ACC112 (cell line): ENCODE measurements at regions not wholly inside any gene's neighbourhood (a gene's known extent, or its start where the extent isn't known, plus 50 kb on each side); places are given as distances from the start of the nearest gene placed in this dataset.
"Not testable (repeated sequence)": the region's sequence is repeated elsewhere in the genome, so short reads cannot be mapped to it uniquely, and the experiment has no call there.

ENCODE experiments used
- H2AFZ ChIP-seq: fragments of 200-600 bp; sonication (generic); one replicate; pipeline ENCODE4 v1.6.0; 2017; ENCODE audit warnings: antibody characterized with exemption, low read length; ENCODE audit not compliant: unreplicated experiment
- H3K27ac ChIP-seq: fragments of 200-600 bp; sonication (generic); 2 replicates; pipeline ENCODE4 v1.5.1; 2014; ENCODE audit warnings: low read depth, mild to moderate bottlenecking, antibody characterized with exemption, low read length, moderate library complexity
- H3K27me3 ChIP-seq: fragments of 200-600 bp; sonication (generic); 2 replicates; pipeline ENCODE4 v1.6.1; 2014; ENCODE audit warnings: mild to moderate bottlenecking, antibody characterized with exemption, low read length, moderate library complexity, mixed read lengths; ENCODE audit not compliant: insufficient read depth
- H3K36me3 ChIP-seq: fragments of 200-600 bp; sonication (generic); 2 replicates; pipeline ENCODE4 v1.6.1; 2016; ENCODE audit warnings: mild to moderate bottlenecking, antibody characterized with exemption, low read length, moderate library complexity, mixed read lengths; ENCODE audit not compliant: insufficient read depth
- H3K4me1 ChIP-seq: fragments of 200-600 bp; sonication (generic); one replicate; pipeline ENCODE4 v1.6.1; 2016; ENCODE audit warnings: low read length, mixed read lengths; ENCODE audit not compliant: insufficient read depth, unreplicated experiment, control insufficient read depth
- H3K4me3 ChIP-seq: fragments of 200-600 bp; sonication (generic); 2 replicates; pipeline ENCODE4 v1.5.1; 2014; ENCODE audit warnings: mild to moderate bottlenecking, low read depth, low read length
- H3K79me2 ChIP-seq: fragments of 200-600 bp; sonication (generic); one replicate; pipeline ENCODE4 v1.6.0; 2016; ENCODE audit warnings: low read length; ENCODE audit not compliant: control insufficient read depth, unreplicated experiment, insufficient read depth

- Histone ChIP-seq H3K36me3 (no peaks in the 10 kb centered on the region), H3K4me3 (no peak overlapping the region), H3K27me3 (no peaks in the 10 kb centered on the region), H2AFZ (no peak overlapping the region), H3K79me2 (no peaks in the 10 kb centered on the region), H3K4me1 (no peaks in the 10 kb centered on the region), H3K27ac (no peak overlapping the region)
Observed at GRCh38 chr6:23531666-23532065, 594.3 kb upstream of the NRSN1 start.

GRCh38 chr6:23532227-23532626, 593.8 kb upstream of the NRSN1 start:
- Histone ChIP-seq H3K27ac (no peak overlapping the region), H3K36me3 (no peaks in the 10 kb centered on the region), H3K79me2 (no peaks in the 10 kb centered on the region), H2AFZ (no peak overlapping the region), H3K4me3 (no peak overlapping the region), H3K4me1 (no peaks in the 10 kb centered on the region), H3K27me3 (no peaks in the 10 kb centered on the region)

GRCh38 chr6:23533311-23533710, 592.7 kb upstream of the NRSN1 start:
- H2AFZ ChIP-seq, result no peak overlapping the region
- no peak overlapping the region for H3K4me3 ChIP-seq
- H3K27ac ChIP-seq, result no peak overlapping the region
- no peaks in the 10 kb centered on the region for H3K36me3 ChIP-seq
- no peaks in the 10 kb centered on the region for H3K27me3 ChIP-seq
- H3K79me2 ChIP-seq, result no peaks in the 10 kb centered on the region
- no peaks in the 10 kb centered on the region for H3K4me1 ChIP-seq

- no peak overlapping the region for H3K27ac ChIP-seq
- H3K36me3 ChIP-seq, result no peaks in the 10 kb centered on the region
- no peak overlapping the region for H3K4me3 ChIP-seq
- H2AFZ ChIP-seq, result no peak overlapping the region
- no peaks in the 10 kb centered on the region for H3K27me3 ChIP-seq
- no peaks in the 10 kb centered on the region for H3K4me1 ChIP-seq
- no peaks in the 10 kb centered on the region for H3K79me2 ChIP-seq
Observed at GRCh38 chr6:23533944-23534343, 592.1 kb upstream of the NRSN1 start.

GRCh38 chr6:23534351-23534750, 591.7 kb upstream of the NRSN1 start:
- Histone ChIP-seq H3K4me1 (no peaks in the 10 kb centered on the region), H3K36me3 (no peaks in the 10 kb centered on the region), H3K27me3 (no peaks in the 10 kb centered on the region), H3K79me2 (no peaks in the 10 kb centered on the region), H2AFZ (no peak overlapping the region), H3K27ac (no peak overlapping the region), H3K4me3 (no peak overlapping the region)

- Histone ChIP-seq H3K27me3 (no peaks in the 10 kb centered on the region), H2AFZ (no peak overlapping the region), H3K79me2 (no peaks in the 10 kb centered on the region), H3K4me3 (no peak overlapping the region), H3K27ac (no peak overlapping the region), H3K4me1 (no peaks in the 10 kb centered on the region), H3K36me3 (no peaks in the 10 kb centered on the region)
Observed at GRCh38 chr6:23535101-23535500, 590.9 kb upstream of the NRSN1 start.

GRCh38 chr6:23537828-23538227, 588.2 kb upstream of the NRSN1 start:
- Histone ChIP-seq H3K4me1 (no peaks in the 10 kb centered on the region), H3K27me3 (no peaks in the 10 kb centered on the region), H3K4me3 (no peak overlapping the region), H2AFZ (no peak overlapping the region), H3K79me2 (no peaks in the 10 kb centered on the region), H3K27ac (no peak overlapping the region), H3K36me3 (no peaks in the 10 kb centered on the region)

- Histone ChIP-seq H3K4me3 (no peak overlapping the region), H3K36me3 (no peaks in the 10 kb centered on the region), H2AFZ (no peak overlapping the region), H3K27ac (no peak overlapping the region), H3K4me1 (no peaks in the 10 kb centered on the region), H3K27me3 (no peaks in the 10 kb centered on the region), H3K79me2 (no peaks in the 10 kb centered on the region)
Observed at GRCh38 chr6:23547851-23548250, 578.2 kb upstream of the NRSN1 start.

GRCh38 chr6:23554953-23555352, 571.1 kb upstream of the NRSN1 start:
- not testable (repeated sequence) for H2AFZ ChIP-seq, H3K27ac ChIP-seq, H3K4me3 ChIP-seq, H3K27me3 ChIP-seq, H3K36me3 ChIP-seq, H3K4me1 ChIP-seq, H3K79me2 ChIP-seq

GRCh38 chr6:23559587-23560343, 566.2 kb upstream of the NRSN1 start:
- Histone ChIP-seq H3K27ac (no peak overlapping the region), H2AFZ (no peak overlapping the region), H3K27me3 (no peaks in the 10 kb centered on the region), H3K79me2 (no peaks in the 10 kb centered on the region), H3K4me3 (no peak overlapping the region), H3K36me3 (no peaks in the 10 kb centered on the region), H3K4me1 (no peaks in the 10 kb centered on the region)

- H2AFZ ChIP-seq, result no peak overlapping the region
- no peaks in the 10 kb centered on the region for H3K4me1 ChIP-seq
Observed at GRCh38 chr6:23561732-23562131, 564.3 kb upstream of the NRSN1 start.

More at GRCh38 chr6:23561732-23562131, 564.3 kb upstream of the NRSN1 start:
- Histone ChIP-seq H3K27me3 (no peaks in the 10 kb centered on the region), H3K79me2 (no peaks in the 10 kb centered on the region), H3K4me3 (no peak overlapping the region), H3K36me3 (no peaks in the 10 kb centered on the region), H3K27ac (no peak overlapping the region)
